GM21390 (cell line): ENCODE measurements at regions not wholly inside any gene's neighbourhood (a gene's known extent, or its start where the extent isn't known, plus 50 kb on each side); places are given as distances from the start of the nearest gene placed in this dataset.

ENCODE experiments used
- ATAC-seq: cut with Tn5 transposase; IDR thresholded peaks from one replicate; pipeline ENCODE4 v1.9.1; 2021; ENCODE audit not compliant: unreplicated experiment

DNA sequence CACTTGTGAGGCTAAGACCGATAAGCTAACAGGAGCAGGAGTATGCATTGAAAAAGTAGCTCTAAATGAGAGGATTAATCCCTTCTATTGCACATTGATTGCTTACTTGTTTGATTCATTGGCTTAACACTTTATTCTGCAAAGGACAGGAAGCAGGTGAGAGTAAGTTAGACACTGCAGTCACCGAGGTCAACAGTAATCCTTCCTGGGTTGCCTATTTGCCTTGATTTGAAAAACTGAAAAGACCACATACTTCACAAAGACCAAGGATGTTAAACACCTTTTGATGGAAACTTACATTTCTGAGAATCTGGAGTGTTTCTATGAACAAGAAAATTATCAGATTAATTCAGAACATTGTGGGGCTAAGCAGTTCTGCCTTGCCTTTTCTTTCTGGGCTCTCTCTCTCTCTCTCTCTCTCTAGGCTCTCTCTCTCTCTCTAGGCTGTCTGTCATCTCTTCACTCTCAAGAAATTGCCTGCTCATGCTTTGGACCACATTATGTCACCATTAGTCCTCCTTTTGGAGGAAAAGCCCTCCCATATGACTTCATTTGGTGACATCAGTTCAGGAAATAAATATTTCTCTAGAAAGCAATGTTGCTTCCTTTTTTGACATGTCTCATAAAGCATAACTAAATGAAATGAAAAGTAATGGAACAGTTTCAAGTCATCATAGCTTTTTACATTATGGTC is 103.8 kb downstream of the TNFSF18 start:
- no peak for ATAC-seq

- ATAC-seq, result no peak
Measured at GRCh38 chr1:172948457-172948856, 102.3 kb downstream of the TNFSF18 start.

DNA sequence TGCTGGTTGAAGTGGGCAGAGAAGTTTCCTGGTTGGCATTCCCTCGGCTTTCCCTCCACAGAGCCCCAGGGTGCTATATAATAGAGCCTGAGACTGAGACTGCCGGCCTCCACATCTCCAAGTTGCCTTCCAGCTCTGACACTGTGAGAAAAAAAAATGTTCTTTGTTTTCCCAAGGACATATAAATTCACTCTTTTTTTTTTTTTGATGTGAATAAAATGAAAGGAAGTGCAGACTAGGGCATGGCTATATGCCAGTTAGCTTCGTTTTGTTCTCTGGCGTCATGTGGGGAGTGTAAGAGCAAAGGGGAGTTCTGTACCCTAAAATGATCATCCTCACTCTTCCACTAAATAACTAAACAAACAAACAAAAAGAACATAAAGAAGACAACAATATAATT is 101.6 kb downstream of the TNFSF18 start:
- no peak for ATAC-seq

DNA sequence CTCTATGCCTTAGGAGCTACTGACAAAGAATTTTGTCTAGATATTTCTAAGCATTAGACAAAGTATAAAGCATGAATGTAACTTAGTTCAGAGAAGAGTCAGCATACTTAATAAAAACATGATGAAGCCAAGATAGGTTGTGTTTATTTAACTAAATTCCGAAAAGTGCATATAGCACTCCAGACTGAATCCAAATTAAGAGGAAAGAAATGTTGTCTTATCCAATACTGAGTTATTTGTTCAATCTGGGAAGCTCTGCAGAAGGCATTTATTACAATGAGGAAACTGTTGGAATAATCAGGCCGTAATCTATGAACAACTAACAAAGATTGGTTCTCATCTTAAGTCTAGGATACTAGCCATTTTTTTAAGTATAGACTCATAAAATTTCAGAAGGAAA is 100.2 kb downstream of the TNFSF18 start:
- no peak for ATAC-seq

GRCh38 chr1:172951730-172952365 is 98.9 kb downstream of the TNFSF18 start:
- ATAC-seq, result no peak

DNA sequence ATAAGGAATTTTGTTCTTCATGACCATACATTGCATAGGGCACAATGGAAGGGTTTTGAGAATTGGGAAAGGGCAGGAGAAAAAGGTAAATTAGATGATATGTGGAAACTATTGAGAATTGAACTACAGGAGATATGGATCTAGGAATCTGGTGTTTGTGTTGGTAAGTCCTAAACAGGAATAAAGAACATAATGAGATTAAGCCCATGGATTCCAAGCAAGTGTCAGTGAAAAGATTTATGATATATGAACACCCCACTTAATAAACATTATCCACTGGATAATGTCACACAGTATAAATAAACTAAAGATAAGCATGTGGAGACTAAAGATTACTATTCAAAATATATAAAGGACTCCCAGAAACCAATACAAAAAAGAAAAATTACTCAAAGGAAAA is 98.2 kb downstream of the TNFSF18 start:
- ATAC-seq, result no peak

DNA sequence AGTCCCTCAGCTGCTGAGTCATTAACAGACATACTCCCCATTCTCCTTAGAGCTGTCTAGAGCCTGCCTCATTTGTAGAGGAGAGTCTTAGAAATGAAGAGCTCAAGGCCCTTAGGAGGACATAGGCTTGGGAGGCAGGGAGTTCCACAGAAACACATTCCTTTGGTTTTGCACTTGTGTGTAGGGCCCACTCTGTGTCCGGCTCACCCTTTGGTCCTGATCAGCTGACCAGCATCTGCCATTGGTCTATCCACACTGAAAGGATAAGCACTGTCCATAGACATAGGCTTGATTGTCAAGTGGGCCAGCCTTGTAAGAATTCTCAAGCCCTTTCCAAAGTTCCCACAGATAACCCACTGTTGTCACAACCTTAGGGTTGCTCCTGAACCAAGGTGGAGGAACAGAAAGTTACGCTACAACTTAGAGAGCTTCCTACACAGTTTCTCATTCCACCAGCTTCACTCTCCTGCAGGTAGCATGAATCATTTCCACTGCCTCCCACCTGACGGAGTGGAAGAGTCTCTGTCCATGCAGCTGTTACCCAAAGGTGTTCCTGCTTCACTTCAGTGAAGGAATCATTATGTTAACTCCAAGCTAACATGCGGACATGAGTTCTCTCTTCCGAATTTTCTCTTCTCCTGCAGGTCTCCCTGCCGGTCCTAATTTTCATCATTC is 96.1 kb downstream of the TNFSF18 start:
- ATAC-seq, result no peak

DNA sequence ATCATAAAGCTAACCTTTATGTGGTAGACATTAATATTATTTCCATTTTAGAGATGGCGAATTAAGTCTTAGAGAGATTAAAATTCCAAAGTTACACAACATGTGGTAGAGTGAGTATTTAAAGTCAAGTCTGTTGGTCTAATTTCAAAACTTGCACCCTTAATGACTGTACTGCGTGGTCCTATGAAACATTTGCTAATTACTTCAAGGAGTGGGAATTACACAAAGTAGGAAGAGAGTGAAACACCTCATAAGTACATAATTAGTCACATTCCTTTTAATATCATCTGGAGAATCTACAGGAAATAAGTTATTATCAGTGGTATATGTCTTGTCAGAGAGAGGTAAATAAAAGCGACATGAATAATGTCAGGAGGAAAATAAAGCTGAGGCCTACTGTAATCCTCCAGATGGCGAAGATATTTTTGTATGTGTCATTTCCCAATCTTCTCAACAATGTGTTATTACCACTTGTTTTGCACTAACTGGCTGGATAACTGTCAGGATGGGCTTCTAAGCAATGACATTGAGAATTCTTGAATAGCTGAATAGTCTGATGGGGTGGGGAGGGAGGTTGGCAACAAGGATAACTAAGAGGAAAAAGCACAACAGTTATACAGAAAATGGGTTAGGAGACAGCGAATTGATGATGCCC is 95.5 kb downstream of the TNFSF18 start:
- no peak for ATAC-seq

- no peak for ATAC-seq
Measured at GRCh38 chr1:172956871-172957270, 93.9 kb downstream of the TNFSF18 start.

DNA sequence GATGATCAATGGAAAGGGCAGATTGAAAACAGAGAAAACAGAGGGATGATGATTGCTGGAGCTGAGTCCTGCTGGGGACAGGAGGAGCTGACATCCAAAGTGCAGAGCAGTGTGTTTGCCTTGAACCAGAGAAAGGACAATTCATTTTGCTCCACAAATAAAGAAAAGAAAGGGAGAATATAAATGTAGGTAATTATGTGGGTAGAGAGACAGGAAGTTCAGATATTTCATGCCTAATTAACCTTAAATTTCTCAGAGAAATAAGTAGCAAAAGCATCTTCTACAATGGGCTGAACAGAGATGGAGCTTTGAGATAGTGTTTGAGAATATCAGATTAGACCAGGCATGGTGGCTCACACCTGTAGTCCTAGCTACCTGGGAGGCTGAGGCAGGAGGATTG is 93.2 kb downstream of the TNFSF18 start:
- no peak for ATAC-seq

DNA sequence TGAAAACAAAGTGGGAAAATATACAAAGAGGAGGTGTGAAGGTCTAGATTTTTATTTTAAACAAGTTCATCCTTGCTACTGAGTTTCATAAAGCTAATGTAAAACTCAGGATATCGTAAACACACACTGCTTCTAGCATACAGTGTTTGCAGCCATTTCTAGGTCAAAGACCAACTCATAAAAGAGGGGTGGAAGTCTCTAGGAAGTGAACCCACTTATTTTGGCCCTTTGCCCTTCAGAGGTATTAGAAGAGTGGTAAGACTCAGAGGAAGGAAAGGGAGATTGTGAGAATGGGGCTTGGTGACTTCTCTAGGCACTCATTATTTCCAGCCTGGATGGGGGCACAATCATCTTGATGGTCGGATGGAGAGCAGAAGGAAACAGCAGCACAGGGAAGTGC is 91.2 kb downstream of the TNFSF18 start:
- ATAC-seq, result no peak

DNA sequence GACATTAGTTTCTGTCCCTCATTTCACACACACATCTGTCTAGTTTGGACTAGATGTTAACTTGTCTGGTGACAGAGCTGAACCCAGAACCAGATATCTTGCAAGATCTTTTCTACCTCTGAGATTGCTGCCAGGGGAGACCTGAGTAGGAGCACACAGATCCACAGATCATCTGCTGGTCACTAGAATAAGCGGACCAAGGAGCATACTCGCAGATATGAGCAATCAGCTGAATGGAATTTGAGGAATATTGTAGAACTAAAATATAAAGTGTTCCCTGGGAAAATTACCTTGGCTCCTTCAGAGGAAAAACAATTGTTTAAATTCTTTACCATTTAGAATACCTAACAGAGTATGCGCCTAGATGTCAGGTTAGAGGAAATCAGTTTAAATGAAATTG is 90.7 kb downstream of the TNFSF18 start:
- no peak for ATAC-seq

DNA sequence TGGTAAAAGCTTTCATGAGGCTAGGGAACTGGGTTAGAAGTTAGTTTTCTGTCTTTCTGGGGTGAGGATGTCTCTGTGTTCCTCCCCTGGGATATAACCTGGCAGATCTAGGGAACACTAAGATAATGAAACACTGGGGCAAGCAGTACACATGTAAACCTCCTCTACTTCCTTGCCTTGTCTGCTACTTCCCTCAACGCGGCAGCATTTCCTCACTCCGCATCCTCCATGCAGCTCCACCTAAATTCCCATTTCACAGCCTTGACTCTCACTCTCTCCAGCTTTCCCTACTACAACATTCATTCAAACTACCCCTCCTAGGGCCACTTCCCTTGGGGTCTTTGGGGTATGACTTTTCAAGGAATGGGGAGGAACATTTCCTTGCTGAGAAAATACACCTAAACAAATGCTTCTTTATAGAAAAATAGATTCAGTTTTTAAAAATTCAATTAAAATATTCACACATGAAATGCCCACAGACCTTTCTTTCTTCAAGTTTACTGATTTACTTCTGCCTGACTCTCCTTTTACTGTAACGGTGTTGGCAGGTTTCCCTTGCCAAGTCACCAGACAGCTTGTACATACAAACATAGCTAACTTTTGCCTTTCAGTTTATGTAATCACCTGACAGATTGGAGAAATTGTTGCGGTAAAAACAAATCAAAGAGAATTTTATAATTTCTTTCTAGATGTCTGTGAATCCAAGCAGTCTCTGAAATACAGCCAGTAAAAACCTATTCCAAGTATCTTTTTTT is 90.1 kb downstream of the TNFSF18 start:
- ATAC-seq, result no peak

DNA sequence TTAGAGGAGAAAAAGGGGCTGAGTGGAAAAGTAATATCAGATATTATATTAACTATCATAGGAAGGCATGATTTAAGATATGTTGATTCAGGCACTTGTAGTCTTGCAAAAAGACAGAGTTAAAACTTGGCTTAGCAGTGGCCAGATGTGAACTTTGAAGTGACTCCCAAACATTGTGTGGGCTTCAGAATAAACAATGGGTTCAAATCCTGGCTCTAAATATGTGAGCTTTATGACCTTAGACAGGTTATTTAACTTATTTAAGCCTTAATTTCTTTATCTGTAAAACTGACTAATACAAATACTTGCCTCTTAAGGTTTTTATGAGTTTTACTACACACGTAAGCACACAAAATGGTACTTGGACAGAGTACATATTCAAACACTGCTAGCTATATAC is 85.9 kb downstream of the TNFSF18 start:
- no peak for ATAC-seq

- no peak for ATAC-seq
Measured at GRCh38 chr1:172966844-172967540, 83.7 kb downstream of the TNFSF18 start.

- no peak for ATAC-seq
Measured at GRCh38 chr1:172967936-172968335, 82.8 kb downstream of the TNFSF18 start.

- ATAC-seq, result no peak
Measured at GRCh38 chr1:172969611-172970010, 81.1 kb downstream of the TNFSF18 start.

DNA sequence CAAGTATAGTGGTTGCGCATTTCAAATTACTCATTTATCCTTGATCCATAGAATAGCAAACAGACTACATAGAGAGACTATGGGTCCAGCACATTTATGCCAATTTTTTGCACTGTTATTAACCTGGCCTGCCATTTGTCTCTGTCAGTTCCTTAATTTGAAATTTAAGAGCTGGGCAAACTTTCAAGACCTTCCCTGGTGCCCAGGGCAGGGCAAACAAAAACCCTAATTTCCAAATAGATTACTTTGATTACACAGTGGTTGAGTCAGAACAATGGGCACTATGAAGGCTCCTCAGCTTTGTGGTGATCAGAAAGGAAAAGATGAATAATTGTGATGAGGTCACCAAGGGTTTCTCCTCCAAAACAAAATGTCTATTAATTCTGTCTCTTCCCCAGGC is 80.6 kb downstream of the TNFSF18 start:
- no peak for ATAC-seq

DNA sequence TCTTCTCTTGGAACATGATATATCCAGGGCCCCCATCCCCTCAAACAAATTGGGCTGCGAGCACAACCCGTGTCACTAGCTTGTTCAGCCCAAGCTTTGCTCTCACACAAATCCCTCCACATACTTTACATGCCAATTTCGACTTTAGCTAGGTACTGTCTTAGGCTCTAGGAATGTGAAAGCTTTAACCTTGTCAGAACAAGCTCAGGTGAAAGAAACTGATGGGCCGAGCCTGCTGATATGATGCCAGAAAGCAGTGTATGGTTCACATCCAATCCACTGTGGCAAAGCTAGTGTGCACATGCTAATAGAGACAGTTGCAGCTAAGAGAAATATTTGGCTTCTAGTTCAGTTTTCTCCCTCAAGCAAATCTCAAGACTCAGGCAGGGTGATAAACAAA is 79.5 kb downstream of the TNFSF18 start:
- ATAC-seq, result no peak

DNA sequence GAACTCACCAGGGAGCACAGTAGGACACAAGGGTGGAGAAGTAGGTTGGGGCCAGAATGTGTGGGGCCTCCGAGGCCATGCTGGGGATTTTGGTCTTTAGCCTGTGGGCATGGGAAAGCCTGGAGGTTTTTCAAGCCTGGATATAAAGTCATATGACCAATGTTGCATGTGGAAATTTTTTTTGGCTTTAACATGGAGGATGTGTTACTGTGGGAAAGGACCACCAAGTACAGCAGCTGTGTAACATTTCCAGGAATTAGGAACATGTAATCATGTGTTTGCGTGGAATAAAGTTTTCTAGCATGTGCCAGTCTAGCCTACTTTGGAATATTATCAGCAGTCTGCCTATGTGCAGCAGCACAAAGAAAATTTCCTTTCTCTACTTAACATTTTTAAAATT is 78.5 kb downstream of the TNFSF18 start:
- no peak for ATAC-seq

DNA sequence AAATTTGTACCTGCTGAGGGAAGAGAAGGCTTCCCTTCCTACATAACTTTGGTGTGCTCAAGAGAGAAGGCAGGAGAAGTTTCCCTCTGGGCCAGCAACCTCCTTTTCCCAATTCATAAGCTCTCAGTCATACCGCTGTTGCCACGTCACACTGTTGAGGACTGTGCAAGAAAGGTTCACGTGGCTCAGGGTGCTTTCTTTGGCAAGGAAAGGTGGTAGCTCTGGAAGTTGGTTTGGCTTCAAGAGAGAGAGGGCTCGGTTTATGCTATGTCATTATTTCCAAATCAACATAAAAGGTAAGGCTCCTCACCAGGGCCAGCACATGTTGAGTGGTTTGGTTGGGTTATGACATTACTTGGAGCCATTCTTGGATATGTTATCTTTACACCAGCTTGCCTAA is 77.3 kb downstream of the TNFSF18 start:
- ATAC-seq, result no peak
